ENCODE measurements at regions not wholly inside any gene's neighbourhood (a gene's known extent, or its start where the extent isn't known, plus 50 kb on each side); places are given as distances from the start of the nearest gene placed in this dataset.

- Histone ChIP-seq H2BK120ac (ENCODE audit: low read depth, low read length, poor library complexity, severe bottlenecking) (no peak overlapping the region), H2BK20ac (ENCODE audit: low read depth, low read length, poor library complexity, severe bottlenecking) (no peak overlapping the region), H3K79me1 (ENCODE audit: insufficient read depth, low read depth, low read length, poor library complexity, severe bottlenecking) (no peaks in the 10 kb centered on the region), H4K91ac (ENCODE audit: insufficient read length, low read depth, low read length) (no peak overlapping the region), H3K4me2 (ENCODE audit: insufficient read depth, insufficient read length, low read length) (no peak overlapping the region), H4K8ac (replicated peaks; ENCODE audit: insufficient read length, low read depth, low read length) (no peak overlapping the region), H2AFZ (ENCODE audit: low read length) (no peak overlapping the region), H3K27ac (ENCODE audit: insufficient read length, low read depth, low read length) (no peak overlapping the region), H3T11ph (ENCODE audit: low read length) (no peak overlapping the region), H3K23ac (ENCODE audit: insufficient read length, low read depth, low read length) (no peak overlapping the region), H2AK5ac (ENCODE audit: insufficient read length, low read length) (no peak overlapping the region), H3K9me3 (ENCODE audit: control insufficient read depth, low read depth, low read length) (no peaks in the 10 kb centered on the region), H4K5ac (ENCODE audit: insufficient read length, low read depth, low read length) (no peak overlapping the region), H3K79me2 (ENCODE audit: insufficient read depth, low read length) (no peaks in the 10 kb centered on the region), H3K9ac (ENCODE audit: extremely low read depth, insufficient read length, low read length) (no peak overlapping the region), H3K23me2 (ENCODE audit: insufficient read length, low read depth, low read length, poor library complexity, severe bottlenecking) (no peaks in the 10 kb centered on the region), H3K14ac (ENCODE audit: insufficient read depth, low read length) (no peak overlapping the region), H3K18ac (ENCODE audit: insufficient read length, low read depth, low read length) (no peak overlapping the region), H3K27me3 (ENCODE audit: insufficient read depth, low read length) (no peaks in the 10 kb centered on the region), H3K4ac (ENCODE audit: low read depth, low read length) (no peak overlapping the region), H4K20me1 (ENCODE audit: control insufficient read depth, insufficient read depth, insufficient read length) (no peaks in the 10 kb centered on the region), H3K4me1 (ENCODE audit: insufficient read depth, low read length) (peaks cover 4% of the 10 kb centered on the region; the same call in 1 of the 2 replicates), H2BK15ac (ENCODE audit: low read depth, low read length) (no peak overlapping the region), H2BK5ac (ENCODE audit: insufficient read length, low read length) (no peak overlapping the region), H2BK12ac (ENCODE audit: insufficient read length, low read depth, low read length) (no peak overlapping the region), H3K56ac (ENCODE audit: insufficient read length, low read depth, low read length) (no peak overlapping the region)
- Mint-ChIP-seq H3K27me3 (ENCODE audit: low read depth) (no peaks in the 10 kb centered on the region), H3K4me3 (no peak overlapping the region), H3K27ac (no peak overlapping the region), H3K4me1 (peaks cover 28 to 31% of the 10 kb centered on the region in 2 experiments), H3K36me3 (ENCODE audit: insufficient read depth in 1 of 3, low read depth in 3 of 3) (no peaks in the 10 kb centered on the region), H3K9me3 (no peaks in the 10 kb centered on the region)
- no CpG with 5 or more reads among the region's 3 CpGs for WGBS (ENCODE audit: extremely low coverage, insufficient read length, low lambda C conversion rate)
- no peak for TF ChIP-seq CTCF (conservative IDR thresholded peaks at IDR 0.05)
- no peak for DNase-seq
These were observed 152.9 kb downstream of the CAND1 start for GRCh38 chr12:67422081-67422480.
